HUES6 (cell line): ENCODE measurements at regions not wholly inside any gene's neighbourhood (a gene's known extent, or its start where the extent isn't known, plus 50 kb on each side); places are given as distances from the start of the nearest gene placed in this dataset.

Experiments
- H3K27ac ChIP-seq: 2 replicates; pipeline ENCODE4 v1.7.0; 2013; ENCODE audit warnings: low read depth, mild to moderate bottlenecking, low read length, inconsistent platforms
- H3K27me3 ChIP-seq: 2 replicates; pipeline ENCODE4 v1.6.1; 2013; ENCODE audit warnings: low read length; ENCODE audit not compliant: control insufficient read depth, insufficient read depth
- H3K36me3 ChIP-seq: 2 replicates; pipeline ENCODE4 v1.6.1; 2013; ENCODE audit warnings: low read length; ENCODE audit not compliant: control insufficient read depth, insufficient read depth
- H3K4me1 ChIP-seq: 2 replicates; pipeline ENCODE4 v1.6.1; 2013; ENCODE audit warnings: low read length; ENCODE audit not compliant: control insufficient read depth, insufficient read depth
- H3K4me3 ChIP-seq: 2 replicates; pipeline ENCODE4 v1.5.1; 2013; ENCODE audit warnings: low read depth, low read length
- H3K9ac ChIP-seq: one replicate; pipeline ENCODE4 v1.6.1; 2013; ENCODE audit warnings: mild to moderate bottlenecking, low read length
- H3K9me3 ChIP-seq: 2 replicates; pipeline ENCODE4 v1.6.1; 2013; ENCODE audit warnings: low read depth, low read length; ENCODE audit not compliant: control insufficient read depth, insufficient read depth

- H3K36me3 ChIP-seq = no peaks in the 10 kb centered on the region
- H3K4me1 ChIP-seq = peaks cover 23% of the 10 kb centered on the region
- H3K9me3 ChIP-seq = peaks cover 7% of the 10 kb centered on the region
- H3K4me3 ChIP-seq = peak overlapping the region; percentile 29; the same call in 1 of the 2 replicates
- no peaks in the 10 kb centered on the region for H3K27me3 ChIP-seq
- H3K9ac ChIP-seq = peak overlapping the region; percentile 34
- peak overlapping the region; percentile 15; the same call in 1 of the 2 replicates for H3K27ac ChIP-seq
Measured at GRCh38 chr20:50320901-50321796, 130.5 kb downstream of the CEBPB start.

GRCh38 chr20:50321797-50322480, 131.3 kb downstream of the CEBPB start:
- H3K27ac ChIP-seq = no peak overlapping the region
- no peak overlapping the region for H3K4me3 ChIP-seq
- H3K4me1 ChIP-seq = peaks cover 23% of the 10 kb centered on the region
- peaks cover 7% of the 10 kb centered on the region for H3K9me3 ChIP-seq
- no peaks in the 10 kb centered on the region for H3K36me3 ChIP-seq
- no peak overlapping the region for H3K9ac ChIP-seq
- no peaks in the 10 kb centered on the region for H3K27me3 ChIP-seq

GRCh38 chr20:50322703-50323131, 132.1 kb downstream of the CEBPB start:
- Histone ChIP-seq H3K4me3 (no peak overlapping the region), H3K27me3 (no peaks in the 10 kb centered on the region), H3K36me3 (no peaks in the 10 kb centered on the region), H3K9me3 (peaks cover 7% of the 10 kb centered on the region), H3K9ac (no peak overlapping the region), H3K27ac (no peak overlapping the region), H3K4me1 (peaks cover 23% of the 10 kb centered on the region)

DNA sequence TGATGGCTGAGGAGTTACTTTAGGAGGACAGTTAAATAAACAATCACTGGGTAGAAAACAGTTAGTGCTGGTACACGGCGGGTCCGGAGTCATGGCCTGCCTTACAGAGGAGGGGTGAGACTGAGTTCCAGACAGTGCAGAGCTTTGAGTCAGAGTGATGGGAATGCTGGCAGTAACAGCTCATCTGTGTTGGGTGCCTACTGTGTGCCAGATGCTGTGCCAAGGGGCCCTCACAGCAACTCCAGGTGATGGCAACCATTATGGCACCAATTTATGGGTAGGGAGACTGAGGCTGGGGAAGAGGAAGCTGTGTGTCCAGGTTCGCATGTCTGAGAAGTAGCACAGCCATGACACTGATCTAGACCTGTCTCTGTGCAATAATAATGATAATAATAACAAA, 132.6 kb downstream of the CEBPB start:
- H3K27me3 ChIP-seq = no peaks in the 10 kb centered on the region
- no peaks in the 10 kb centered on the region for H3K36me3 ChIP-seq
- H3K9ac ChIP-seq = no peak overlapping the region
- peaks cover 23% of the 10 kb centered on the region for H3K4me1 ChIP-seq
- peaks cover 7% of the 10 kb centered on the region for H3K9me3 ChIP-seq
- H3K27ac ChIP-seq = no peak overlapping the region
- no peak overlapping the region for H3K4me3 ChIP-seq

DNA sequence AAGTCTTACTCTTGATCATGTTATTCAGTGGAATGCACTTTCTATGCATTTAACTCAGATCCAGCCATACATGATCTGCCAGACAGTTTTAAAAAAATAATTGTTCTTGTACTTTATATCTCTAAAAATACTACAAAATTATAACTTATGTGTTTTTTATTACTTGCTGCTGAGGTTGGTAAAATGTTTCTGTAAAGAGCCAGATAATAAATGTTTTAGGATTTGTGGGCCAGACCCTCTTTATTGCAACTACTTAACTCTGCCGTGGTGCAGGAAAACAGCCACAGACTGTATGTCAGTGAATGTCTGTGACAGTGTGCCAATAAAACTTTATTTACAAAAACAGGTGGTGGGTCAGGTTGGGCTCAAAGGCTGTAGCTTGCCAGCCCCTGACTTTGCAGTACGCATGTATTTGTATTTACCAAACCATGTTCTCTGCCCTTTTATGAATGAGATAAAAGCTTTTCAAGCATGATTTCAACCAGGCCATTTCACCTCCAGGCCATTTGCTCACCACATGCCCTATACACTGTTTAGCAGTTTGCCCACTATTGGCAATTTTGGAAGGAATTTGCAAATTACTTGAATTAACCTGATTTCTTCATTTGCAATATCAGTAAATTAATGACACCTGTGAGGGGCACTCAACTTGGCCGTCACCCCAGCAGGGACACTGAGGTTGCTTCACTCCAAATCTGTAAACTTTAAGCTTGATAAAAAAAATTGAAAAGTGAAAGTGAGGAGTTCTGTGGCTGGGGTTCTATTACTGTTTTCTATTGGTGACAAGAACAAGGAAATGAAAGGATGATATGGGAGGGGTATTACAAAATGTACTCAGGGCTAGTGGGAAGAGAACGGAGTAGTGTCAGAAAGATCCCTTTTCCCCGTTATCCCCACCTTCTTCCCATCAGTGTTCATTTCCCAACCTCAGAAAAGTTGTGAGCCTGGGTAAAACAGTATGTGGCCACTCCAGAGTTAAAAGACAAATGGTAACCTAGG, 133.4 kb downstream of the CEBPB start:
- Histone ChIP-seq H3K36me3 (no peaks in the 10 kb centered on the region), H3K27ac (no peak overlapping the region), H3K4me3 (no peak overlapping the region), H3K27me3 (no peaks in the 10 kb centered on the region), H3K9me3 (peaks cover 7% of the 10 kb centered on the region), H3K4me1 (peaks cover 23% of the 10 kb centered on the region), H3K9ac (no peak overlapping the region)

GRCh38 chr20:50325215-50325614, 134.6 kb downstream of the CEBPB start:
- no peaks in the 10 kb centered on the region for H3K27me3 ChIP-seq
- no peaks in the 10 kb centered on the region for H3K36me3 ChIP-seq
- H3K4me3 ChIP-seq = no peak overlapping the region
- no peak overlapping the region for H3K9ac ChIP-seq
- H3K27ac ChIP-seq = no peak overlapping the region
- H3K9me3 ChIP-seq = peaks cover 7% of the 10 kb centered on the region
- H3K4me1 ChIP-seq = peaks cover 23% of the 10 kb centered on the region

- no peak overlapping the region for H3K9ac ChIP-seq
- no peaks in the 10 kb centered on the region for H3K36me3 ChIP-seq
- no peaks in the 10 kb centered on the region for H3K27me3 ChIP-seq
- no peak overlapping the region for H3K27ac ChIP-seq
- peaks cover 18% of the 10 kb centered on the region for H3K4me1 ChIP-seq
- H3K4me3 ChIP-seq = no peak overlapping the region
- H3K9me3 ChIP-seq = peaks cover 7% of the 10 kb centered on the region
Measured at GRCh38 chr20:50325651-50326050, 135.0 kb downstream of the CEBPB start.

DNA sequence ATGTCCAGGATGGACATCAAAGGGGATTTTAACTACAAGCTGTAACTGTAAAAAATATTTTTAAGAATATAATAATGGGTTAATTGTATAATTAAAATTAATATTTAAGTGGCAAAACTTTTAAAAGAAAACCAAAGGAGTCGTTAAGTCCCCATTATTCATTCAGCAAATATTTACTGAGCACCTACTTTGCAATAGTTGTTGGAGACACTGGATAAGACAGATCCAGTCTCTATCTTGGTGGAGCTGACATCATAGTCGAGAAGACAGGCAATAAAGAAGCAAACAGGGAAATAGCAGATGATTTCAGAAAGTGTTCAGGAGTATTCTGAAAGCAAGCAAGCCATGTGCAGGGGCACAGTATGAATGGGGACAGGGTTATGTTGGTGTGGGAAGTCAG, 137.0 kb downstream of the CEBPB start:
- Histone ChIP-seq H3K4me1 (peaks cover 4% of the 10 kb centered on the region; the same call in 1 of the 2 replicates), H3K27ac (no peak overlapping the region), H3K27me3 (no peaks in the 10 kb centered on the region)

DNA sequence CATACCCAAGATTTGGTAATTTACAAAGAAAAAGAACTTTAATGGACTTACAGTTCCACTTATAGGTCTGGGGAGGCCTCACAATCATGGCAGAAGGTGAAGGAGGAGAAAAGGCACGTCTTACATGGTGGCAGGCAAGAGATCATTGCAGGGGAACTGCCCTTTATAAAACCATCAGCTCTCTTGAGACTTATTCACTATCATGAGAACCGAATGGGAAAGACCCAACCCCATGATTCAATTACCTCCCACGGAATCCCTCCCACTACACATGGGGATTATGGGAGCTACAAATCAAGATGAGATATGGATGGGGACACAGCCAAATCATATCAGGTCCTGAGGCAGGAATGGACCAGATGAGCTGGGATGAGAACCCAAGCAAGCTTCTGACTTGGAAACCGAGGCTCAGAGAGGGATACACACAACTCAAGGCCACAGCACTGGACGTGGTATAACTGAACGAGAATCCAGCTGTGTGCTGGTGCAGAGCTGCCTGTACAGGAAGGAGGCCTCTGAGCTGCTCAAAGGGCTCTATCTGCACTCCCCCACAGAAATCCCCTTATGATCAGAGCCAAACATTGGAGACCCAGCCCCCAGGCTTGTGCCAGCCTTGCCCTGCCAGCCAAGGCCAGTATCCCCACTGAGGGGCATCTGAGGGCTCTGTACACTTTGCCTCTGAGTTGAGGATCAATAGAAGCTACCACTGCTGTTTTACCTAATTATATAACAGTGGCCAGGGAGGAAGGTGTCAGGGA, 137.8 kb downstream of the CEBPB start:
- H3K4me1 ChIP-seq = peaks cover 6% of the 10 kb centered on the region; the same call in 1 of the 2 replicates
- no peak overlapping the region for H3K27ac ChIP-seq
- no peak overlapping the region for H3K9ac ChIP-seq
- H3K27me3 ChIP-seq = no peaks in the 10 kb centered on the region
- H3K9me3 ChIP-seq = peaks cover 7% of the 10 kb centered on the region
- no peaks in the 10 kb centered on the region for H3K36me3 ChIP-seq
- no peak overlapping the region for H3K4me3 ChIP-seq

More for the DNA sequence above, 137.0 kb downstream of the CEBPB start:
- H3K36me3 ChIP-seq = no peaks in the 10 kb centered on the region
- H3K9me3 ChIP-seq = peaks cover 7% of the 10 kb centered on the region
- H3K4me3 ChIP-seq = no peak overlapping the region
- no peak overlapping the region for H3K9ac ChIP-seq
